ENCODE measurements at regions not wholly inside any gene's neighbourhood (a gene's known extent, or its start where the extent isn't known, plus 50 kb on each side); places are given as distances from the start of the nearest gene placed in this dataset.

DNA sequence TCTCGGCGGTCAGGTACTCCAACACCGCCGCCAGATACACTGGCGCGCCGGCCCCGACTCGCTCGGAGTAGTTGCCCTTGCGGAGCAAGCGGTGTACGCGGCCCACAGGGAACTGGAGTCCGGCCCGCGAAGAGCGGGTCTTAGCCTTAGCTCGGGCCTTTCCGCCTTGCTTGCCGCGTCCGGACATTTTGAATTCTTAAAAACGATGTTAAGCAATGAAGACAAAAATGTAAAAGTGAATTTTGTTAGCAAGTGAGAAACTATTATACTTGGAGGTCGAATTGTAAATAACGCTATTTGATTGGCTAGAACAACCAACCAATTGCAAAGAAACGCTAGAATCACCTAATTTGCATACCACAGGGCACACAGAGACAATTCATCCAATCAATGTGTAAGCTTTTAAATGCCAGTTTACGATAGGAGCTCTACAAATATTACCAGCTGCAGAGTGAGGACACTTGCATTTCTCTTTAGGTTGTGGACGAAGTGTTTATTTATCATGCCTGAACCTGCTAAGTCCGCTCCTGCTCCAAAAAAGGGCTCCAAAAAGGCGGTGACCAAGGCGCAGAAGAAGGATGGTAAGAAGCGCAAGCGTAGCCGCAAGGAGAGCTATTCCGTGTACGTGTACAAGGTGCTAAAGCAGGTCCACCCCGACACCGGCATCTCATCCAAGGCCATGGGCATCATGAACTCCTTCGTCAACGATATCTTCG, 112.0 kb downstream of the HFE start:
- no peak for TF ChIP-seq CTCF (IDR thresholded peaks at IDR 0.05; ENCODE audit: low read depth, low read length)
- no peak for TF ChIP-seq EZH2phosphoT487 (IDR thresholded peaks at IDR 0.05; ENCODE audit: low read depth)
